Mucosa of descending colon (tissue), 3 donors: ENCODE measurements at regions not wholly inside any gene's neighbourhood (a gene's known extent, or its start where the extent isn't known, plus 50 kb on each side); places are given as distances from the start of the nearest gene placed in this dataset.

Experiments used
- ATAC-seq: fragments of 200-7000 bp; cut with Tn5 transposase; one replicate; pipeline ENCODE4 v1.9.1; 2020; ENCODE audit warnings: mild to moderate bottlenecking, moderate library complexity
- DNase-seq, 3 donors: peaks; one replicate each; pipeline ENCODE4 v3.0.0-alpha.2; 2020
- H3K36me3 ChIP-seq: fragments of 200-600 bp; one replicate; pipeline ENCODE4 v1.8.0; 2021; ENCODE audit warnings: low read depth, mild to moderate bottlenecking
- H3K4me1 ChIP-seq: fragments of 200-600 bp; one replicate; pipeline ENCODE4 v1.8.0; 2021; ENCODE audit warnings: low read depth, mild to moderate bottlenecking
- H3K4me3 ChIP-seq: fragments of 200-600 bp; one replicate; pipeline ENCODE4 v1.8.0; 2021; ENCODE audit warnings: mild to moderate bottlenecking
- H3K9me3 ChIP-seq: fragments of 200-600 bp; one replicate; pipeline ENCODE4 v1.8.0; 2021; ENCODE audit warnings: mild to moderate bottlenecking
- intact Hi-C, 2 donors: fragments of 100-400 bp; cut with DNase I in 1 of 2; cut with micrococcal nuclease in 1 of 2; formaldehyde crosslinking; loops; one replicate each; pipeline versions ENCODE4 v1.11.0 to v1.11.1; 2022; cut with DNase I, micrococcal nuclease
- TF ChIP-seq, protein P1 (sequence below): fragments of 200-600 bp; IDR thresholded peaks from one replicate; pipeline ENCODE4 v1.8.0; 2022; ENCODE audit warnings: antibody characterized with exemption, mild to moderate bottlenecking
- donor health status: DM: no; HTN: no; CAD: no; lungs with moderate emphysema.
- donor health status: DM: no; HTN: no; CAD: no.
- donor health status: DM: no; HTN: yes; CAD: no.

DNA sequence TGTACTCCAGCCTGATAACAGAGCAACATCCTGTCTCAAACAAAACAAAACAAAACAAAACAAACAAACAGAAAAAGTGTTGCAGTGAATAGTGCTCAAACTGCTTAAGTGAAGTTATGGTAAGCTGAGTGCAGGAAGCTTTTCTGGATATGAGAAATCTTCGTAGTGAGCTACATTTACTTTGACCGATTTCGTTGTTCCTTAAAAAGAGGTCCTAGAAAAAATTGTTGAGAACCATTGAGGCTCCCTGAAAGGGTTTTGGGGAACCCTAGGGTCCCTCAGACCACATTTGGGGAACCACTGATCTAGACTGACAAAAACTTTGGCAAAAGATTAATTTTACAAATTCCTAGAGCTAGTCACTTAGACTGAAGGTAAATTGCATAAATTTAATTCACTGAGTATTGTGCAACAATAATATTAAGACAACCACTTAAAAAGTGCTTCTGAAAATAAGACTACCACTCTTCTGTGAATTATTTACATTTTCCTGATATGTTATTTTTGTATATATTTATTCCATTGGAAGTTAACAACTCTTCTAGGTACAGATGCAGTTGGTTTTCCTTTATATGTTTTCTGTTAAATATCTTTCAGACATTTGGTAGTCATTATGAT, 149.6 kb downstream of the FHIP1A start:
- TF ChIP-seq, protein P1, sequence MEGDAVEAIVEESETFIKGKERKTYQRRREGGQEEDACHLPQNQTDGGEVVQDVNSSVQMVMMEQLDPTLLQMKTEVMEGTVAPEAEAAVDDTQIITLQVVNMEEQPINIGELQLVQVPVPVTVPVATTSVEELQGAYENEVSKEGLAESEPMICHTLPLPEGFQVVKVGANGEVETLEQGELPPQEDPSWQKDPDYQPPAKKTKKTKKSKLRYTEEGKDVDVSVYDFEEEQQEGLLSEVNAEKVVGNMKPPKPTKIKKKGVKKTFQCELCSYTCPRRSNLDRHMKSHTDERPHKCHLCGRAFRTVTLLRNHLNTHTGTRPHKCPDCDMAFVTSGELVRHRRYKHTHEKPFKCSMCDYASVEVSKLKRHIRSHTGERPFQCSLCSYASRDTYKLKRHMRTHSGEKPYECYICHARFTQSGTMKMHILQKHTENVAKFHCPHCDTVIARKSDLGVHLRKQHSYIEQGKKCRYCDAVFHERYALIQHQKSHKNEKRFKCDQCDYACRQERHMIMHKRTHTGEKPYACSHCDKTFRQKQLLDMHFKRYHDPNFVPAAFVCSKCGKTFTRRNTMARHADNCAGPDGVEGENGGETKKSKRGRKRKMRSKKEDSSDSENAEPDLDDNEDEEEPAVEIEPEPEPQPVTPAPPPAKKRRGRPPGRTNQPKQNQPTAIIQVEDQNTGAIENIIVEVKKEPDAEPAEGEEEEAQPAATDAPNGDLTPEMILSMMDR = no peak
- H3K4me3 ChIP-seq = no peak overlapping the region
- DNase-seq (no peak), ATAC-seq (no peak)
- no peaks in the 10 kb centered on the region for H3K9me3 ChIP-seq
- intact Hi-C loops = no loop called here
- H3K36me3 ChIP-seq = no peaks in the 10 kb centered on the region
- H3K4me1 ChIP-seq = peaks cover 20% of the 10 kb centered on the region

DNA sequence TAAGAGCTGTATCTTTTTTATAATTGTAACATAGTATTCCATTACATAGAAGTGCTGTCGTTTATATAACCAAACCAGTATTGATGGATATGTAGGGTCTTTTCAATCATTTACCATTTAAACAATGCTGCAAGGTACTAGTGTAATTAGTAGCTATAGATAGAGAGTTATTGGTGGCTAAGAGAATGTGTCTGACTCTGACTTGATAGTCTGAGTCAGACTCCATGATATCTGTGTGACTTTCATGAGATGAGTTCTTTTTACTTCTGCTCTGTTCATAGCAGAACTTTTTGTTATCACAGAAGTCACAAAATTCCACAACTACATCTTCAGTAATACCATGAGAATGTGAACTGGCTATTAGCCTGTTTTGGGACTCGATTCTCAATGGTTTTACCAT, 150.6 kb downstream of the FHIP1A start:
- DNase-seq (no peak), ATAC-seq (no peak)
- no peaks in the 10 kb centered on the region for H3K36me3 ChIP-seq
- TF ChIP-seq, protein P1 = no peak
- no peaks in the 10 kb centered on the region for H3K9me3 ChIP-seq
- H3K4me1 ChIP-seq = peaks cover 19% of the 10 kb centered on the region
- intact Hi-C loops = no loop called here
- H3K4me3 ChIP-seq = no peak overlapping the region

DNA sequence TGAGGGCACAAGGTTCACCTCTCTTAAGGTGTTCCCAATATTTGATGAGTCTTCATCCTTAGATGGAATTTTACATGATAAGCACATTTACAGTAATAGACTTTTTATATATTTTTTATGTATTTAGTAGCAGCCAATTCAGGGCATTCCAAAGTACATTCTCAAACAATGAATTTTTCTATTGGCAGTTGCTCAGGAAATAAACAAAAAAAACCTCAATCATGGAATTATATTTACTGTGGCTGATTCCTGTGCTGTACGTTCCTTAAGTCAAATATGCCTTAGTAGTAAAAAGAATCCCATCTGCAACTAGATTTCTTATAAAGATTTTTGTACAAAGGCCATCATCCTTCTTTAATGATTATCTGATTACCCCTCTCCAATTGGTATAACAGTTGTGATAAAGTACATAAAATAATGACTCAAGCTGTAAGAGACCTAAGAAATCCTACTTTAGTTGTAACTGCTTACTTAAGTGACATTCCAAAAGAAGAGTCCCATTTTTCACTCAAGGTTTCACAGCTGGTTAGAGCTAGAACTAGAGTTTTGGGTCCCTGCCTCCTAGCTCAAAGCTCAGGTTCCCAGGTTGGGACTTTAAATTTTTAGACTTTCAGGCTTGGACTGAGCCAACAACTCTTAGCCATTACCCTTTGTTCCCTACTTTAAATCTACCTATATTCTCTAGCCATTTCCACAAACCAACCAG, 152.7 kb downstream of the FHIP1A start:
- TF ChIP-seq, protein P1 = no peak
- H3K36me3 ChIP-seq = no peaks in the 10 kb centered on the region
- H3K9me3 ChIP-seq = no peaks in the 10 kb centered on the region
- H3K4me1 ChIP-seq = peaks cover 33% of the 10 kb centered on the region
- no peak overlapping the region for H3K4me3 ChIP-seq
- ATAC-seq (peak; percentile 11), DNase-seq (no peak)
- intact Hi-C loops = no loop called here

DNA sequence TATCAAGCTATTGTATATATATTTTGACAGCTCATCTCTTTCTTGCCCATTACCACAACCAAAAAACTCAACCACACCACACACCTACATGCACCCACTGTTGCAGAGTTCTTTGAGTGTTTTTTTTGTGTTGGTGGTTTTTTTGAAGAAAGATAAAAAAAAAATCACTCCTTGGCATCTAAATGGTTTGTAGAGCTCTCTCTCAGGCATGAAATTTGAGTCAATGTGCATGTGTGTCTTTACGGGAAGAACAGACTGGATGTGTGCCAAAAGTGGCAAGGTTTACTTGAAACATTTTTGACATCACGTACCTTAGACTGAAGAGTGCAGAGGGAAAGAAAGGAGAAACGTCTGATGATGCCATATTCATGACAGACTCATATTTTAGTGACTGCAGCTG, 154.2 kb downstream of the FHIP1A start:
- intact Hi-C loops = no loop called here
- Histone ChIP-seq H3K4me3 (no peak overlapping the region), H3K9me3 (no peaks in the 10 kb centered on the region), H3K36me3 (no peaks in the 10 kb centered on the region), H3K4me1 (peaks cover 41% of the 10 kb centered on the region)
- TF ChIP-seq, protein P1 = no peak
- DNase-seq (peak in 1 of 3 donors; percentile 75), ATAC-seq (peak; percentile 40)

DNA sequence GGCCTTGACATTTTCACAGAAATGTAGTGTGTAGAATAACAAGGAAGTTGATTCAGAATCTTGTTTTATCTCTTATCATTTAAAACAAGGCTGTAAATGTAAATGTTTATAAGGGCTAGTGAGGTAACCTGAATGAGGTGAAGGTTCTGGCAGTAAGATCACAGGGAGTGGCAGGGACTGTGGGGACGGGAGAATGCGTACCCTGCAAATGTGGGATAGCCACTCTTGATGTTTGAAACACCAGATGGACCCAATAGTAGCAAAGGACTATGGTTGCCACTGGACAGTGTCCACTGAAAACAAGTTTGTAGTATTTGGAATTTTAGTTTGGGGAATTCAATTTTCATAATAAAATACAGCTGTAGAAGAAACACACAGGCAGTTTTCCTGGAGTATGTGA, 155.3 kb downstream of the FHIP1A start:
- DNase-seq = peak; percentile 47 to 68 (median 49)
- H3K4me3 ChIP-seq = no peak overlapping the region
- H3K9me3 ChIP-seq = no peaks in the 10 kb centered on the region
- peak; percentile 92 for ATAC-seq
- no peaks in the 10 kb centered on the region for H3K36me3 ChIP-seq
- H3K4me1 ChIP-seq = peaks cover 41% of the 10 kb centered on the region
- intact Hi-C loops = no loop called here
- TF ChIP-seq, protein P1 = no peak
